EL (cell line): ENCODE measurements at regions not wholly inside any gene's neighbourhood (a gene's known extent, or its start where the extent isn't known, plus 50 kb on each side); places are given as distances from the start of the nearest gene placed in this dataset.

Experiments used
- DNase-seq: peaks from one replicate; pipeline ENCODE4 v3.0.0-alpha.2; 2016

DNA sequence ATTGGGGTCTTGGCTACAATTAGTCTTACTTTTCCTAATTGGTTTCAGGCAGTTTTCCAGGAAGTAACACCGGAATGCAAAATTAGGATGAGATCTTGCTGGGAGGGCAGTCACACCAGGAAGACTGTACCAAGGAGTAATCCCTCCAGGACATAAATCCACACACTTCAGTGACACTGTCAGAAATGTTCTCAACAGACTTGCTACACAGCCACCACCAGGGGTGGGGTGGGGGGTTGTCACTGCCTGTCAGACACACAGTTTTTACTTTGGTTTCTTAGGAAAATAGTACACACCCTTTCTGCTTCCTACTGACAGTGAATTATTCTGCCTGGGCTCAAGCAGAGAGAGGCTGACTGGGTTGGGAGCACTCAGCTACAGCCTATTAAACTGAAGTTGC lies 102.9 kb upstream of the CCDC196 start:
- no peak for DNase-seq

DNA sequence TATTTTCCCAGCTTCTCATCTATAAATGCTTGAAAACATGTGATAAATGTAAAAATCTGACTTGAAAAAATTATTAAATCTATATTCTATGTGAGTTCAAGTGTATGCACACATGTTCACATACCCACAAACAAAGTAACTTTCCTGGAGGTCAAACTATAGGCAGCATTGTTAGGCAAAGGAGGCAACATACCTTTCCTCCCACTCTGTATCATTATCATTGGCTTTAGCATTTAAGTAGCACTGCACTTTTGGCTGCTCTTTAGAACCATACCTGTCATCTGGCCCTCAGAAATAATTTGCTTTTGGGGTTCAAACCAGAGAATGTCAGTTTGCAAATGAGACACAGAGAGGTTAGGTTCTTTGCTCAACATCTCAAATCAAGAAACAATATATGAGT lies 102.4 kb upstream of the CCDC196 start:
- DNase-seq: no peak

DNA sequence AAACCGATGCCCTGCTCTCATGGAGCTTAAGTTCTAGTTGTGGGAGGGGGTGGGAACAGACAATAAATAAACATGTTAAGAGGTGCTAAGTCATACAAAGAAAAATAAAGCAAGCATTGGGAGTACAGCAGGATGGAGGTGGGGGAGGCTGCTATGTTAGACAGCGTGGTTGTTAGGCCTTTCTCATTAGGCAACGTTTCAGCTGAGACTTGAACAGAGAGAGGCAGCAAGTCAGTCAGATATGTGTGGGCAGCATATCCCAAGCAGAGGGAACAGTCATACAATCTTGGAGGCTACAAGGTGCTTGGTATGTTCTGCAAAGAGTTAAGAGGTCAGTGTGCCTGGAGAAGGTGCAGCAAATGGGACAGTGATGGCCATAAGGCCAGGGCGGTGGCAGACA lies 97.7 kb upstream of the CCDC196 start:
- no peak for DNase-seq

DNA sequence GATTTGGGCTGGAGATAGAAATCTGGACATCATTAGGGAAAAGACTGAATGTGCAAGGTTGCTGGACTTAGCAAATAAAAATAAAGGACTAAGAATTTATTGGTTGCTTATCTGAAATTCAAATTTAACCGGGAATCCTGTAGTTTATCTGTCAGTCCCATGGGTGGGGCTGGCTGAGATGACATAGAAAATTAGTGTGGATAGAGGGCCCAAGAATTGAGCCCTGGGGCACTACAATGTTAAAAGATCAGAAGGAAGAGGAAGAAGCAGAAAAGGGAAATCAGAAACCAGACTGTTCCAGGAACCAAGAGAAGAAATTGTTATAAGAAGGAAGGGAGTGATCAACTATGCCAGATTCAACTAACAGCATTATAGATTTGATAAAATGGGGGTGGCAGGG lies 96.7 kb upstream of the CCDC196 start:
- DNase-seq: no peak

DNA sequence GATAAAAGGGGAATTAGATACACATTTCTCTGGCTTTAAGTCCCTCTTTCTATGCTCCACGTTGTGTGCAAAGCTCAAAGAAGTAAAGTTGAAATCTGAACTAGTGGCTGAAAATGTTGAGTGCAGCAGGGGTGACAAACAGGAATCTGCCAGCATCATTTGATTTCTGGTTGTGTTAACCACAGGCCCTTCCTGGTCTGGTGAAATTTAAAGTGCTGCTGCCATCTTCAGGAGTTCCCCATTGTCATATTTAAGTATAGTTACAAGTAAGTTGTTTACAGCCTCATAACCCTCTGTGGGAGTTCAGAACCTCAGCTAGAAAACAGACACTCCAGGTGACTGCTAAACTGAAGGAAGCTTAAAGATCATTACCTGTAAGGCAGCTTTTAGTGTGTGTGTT lies 90.9 kb upstream of the CCDC196 start:
- no peak for DNase-seq

DNA sequence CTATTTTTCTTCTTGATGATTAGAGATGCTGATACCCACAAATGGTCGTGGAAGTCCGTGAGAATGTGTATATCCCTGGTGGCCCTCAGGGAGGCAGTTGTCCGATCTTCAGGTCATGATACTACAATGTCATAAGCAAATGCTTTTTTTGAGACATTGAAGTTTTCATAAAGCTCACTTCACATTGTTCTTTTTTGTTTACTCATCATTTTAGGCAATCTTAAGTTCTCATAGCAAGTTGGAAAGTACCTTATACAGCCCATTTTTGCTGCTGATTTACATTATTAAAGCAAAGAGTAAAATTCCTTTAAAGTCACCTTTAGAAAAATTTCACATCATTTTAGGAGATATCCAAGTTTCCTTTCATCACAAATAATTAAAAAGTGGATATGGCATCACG lies 90.0 kb upstream of the CCDC196 start:
- no peak for DNase-seq

DNA sequence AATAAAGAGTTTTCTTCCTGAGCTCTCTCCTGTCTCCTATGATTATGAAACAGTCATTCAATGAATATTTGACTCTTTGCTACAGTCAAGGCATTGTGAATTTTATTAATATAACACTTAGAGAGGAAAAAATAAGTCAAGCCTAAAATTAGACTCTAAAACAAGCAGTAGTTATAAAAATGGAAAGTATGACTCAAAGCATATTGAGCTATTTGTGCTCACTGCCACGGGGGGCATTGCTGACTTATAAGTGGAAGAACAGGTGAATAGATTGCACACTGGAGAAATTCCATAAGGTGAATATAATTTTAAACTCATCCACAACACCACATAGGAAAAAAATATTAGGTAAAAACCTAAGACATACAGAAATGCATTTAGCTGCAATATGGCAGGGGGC lies 87.7 kb upstream of the CCDC196 start:
- no peak for DNase-seq

DNA sequence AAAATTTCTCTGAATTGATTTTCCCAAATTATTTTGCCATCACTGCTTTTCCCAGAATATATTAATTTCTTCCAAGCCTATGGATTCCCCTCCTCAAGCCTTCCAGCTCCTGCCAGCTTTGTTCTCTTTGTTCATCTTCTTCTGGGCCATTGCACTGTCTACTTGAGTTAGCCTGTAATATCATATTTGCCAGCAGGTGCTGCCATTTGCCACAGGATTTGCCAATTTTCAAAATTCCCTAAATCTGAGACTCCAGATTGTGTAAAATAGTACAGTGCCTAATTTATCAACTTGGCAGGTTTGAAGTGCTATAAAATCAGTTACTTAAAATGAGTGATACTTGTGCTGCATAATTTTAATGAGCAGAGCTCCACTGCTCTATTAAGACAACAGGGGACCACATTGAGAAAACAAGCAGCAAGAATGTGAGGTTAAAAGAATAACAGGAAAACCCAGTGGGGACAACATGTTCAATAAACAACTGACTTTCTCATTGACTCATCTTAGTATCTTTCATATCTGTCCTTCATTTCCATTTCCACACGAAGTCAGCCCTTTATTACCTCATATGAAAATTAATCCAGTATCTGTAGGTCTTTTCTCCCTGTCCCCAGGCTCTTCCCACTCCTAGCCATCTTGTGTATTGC lies 84.6 kb upstream of the CCDC196 start:
- DNase-seq: peak; percentile 15

DNA sequence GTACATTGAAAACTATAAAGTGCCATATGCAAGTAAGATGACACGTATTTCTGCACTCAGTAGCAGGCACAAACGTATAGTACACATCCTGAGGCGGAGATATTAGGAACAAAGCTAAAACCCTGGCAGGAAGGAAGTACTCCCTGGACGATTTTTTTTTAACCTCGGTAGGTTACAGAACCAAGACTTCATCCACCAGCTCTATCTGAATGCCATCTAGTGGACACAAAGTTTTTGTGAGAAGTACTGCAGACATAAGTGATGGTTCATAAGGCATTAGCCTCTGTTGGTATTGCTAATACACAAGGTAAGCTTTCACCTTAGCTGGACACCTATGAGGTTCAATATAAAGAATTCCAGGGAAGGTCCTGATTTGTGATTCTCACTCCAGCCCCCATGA lies 83.0 kb upstream of the CCDC196 start:
- peak; percentile 40 for DNase-seq

DNA sequence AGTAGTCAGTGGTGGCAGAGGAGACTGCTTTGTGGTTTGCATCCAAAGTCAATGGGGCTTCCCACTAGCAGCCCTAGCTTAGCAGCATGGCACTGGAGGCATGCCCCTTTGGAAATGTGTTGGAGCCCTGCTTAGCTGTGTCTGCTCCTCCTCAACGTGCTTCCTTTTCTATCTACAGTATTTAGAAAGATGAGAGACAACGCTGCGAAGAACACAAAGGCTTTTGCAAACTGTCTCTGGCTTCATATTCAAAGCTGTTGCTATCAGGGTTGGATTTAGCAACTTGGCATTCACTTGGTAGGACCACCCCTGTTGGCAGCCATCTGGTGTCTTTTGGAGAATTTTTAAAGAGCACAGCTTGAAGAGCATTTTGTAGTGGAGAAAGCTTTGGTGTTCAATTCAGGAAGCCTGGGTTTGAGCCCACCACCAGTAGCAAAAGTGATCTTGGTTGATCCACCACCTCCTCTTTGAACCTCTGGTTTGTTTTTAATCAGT lies 82.1 kb upstream of the CCDC196 start:
- DNase-seq: no peak

DNA sequence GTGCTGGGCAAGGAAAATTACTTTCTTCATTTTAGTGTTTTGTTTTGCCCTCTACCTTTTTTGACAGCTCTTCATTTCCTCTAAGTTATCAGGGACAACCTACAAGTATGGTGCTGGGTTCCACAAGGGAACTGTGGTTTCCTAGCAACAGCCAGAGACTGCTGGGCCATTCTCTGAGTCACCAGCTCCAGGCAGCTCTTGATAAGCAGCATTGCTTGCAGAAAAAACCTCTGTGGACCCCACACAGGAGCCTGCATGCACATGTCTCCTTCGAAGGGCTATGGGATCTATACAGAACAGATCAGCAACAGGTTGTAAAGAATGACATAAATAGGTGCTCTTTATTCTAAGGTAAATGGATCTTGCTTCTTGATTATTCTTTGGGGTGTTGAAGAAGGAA lies 81.0 kb upstream of the CCDC196 start:
- DNase-seq: peak; percentile 13

DNA sequence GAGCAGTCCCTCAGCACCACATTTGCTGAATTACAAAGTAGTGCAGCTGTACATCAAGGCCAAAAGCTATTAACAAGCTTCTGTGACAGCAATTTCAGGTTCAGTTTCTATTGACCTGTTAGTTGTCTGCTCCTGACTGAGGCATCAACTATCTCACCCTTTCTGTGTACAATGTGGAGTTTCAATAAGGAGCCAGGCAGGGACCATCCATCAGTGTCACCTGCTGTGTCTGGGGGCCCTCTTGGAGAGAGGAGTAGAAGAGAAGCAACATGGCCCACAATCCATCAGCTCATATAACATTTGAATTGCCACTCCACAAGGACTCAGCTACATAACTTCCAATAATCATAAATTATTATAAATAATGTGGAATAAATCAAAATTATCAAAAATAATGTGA lies 72.3 kb upstream of the CCDC196 start:
- DNase-seq: no peak

DNA sequence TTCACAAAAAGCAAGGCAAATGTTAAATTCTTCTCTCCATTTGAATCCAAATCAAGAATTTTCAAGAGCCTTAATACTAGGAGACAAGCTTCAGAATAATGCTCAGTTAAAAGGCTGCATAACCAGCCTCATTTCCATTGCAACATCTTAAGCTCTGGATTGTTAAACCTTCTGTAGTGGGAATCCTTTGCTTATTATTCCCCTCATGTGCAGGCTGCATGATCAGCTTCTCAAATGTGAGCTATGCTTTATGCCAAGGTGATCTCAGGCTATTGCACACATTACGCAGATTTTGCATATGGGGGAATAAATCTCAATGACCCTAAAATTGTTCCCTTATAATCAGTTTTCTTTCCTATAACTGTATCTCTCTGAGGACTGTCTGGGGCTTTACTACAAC lies 71.7 kb upstream of the CCDC196 start:
- no peak for DNase-seq

DNA sequence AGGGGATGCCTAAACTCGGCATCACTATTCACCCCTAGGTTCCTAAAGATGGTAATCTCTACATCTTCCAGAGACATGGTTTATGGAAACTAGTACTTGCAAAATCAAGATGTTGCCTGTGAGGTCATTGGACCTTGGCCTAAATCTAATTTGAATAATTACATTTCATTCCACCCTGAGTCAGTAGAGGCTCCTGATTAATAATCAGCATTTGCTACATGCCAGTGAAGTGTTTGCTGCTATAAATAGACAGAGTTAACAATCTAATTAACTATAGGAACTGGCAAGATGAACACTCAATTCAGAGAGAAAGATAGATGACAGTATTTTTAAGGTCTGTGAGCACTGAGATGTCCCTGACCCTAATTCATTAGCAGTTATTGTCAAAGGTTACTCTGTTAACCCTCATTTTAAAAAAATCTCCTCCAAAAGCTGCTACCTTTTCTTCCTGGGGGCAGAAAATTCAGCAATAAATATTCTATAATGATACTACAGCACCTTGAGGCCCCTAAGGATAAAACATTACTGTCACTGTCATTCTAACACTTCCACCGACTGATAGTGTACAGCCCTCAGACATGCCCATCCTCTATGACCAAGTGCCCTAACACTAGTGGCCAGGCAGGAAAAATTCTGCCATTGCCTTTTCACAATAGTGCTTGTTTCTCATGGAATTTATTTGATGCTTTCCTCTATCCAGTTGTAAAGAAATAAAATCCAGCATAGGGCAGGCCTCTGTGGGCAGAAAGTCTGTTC lies 65.7 kb upstream of the CCDC196 start:
- no peak for DNase-seq

DNA sequence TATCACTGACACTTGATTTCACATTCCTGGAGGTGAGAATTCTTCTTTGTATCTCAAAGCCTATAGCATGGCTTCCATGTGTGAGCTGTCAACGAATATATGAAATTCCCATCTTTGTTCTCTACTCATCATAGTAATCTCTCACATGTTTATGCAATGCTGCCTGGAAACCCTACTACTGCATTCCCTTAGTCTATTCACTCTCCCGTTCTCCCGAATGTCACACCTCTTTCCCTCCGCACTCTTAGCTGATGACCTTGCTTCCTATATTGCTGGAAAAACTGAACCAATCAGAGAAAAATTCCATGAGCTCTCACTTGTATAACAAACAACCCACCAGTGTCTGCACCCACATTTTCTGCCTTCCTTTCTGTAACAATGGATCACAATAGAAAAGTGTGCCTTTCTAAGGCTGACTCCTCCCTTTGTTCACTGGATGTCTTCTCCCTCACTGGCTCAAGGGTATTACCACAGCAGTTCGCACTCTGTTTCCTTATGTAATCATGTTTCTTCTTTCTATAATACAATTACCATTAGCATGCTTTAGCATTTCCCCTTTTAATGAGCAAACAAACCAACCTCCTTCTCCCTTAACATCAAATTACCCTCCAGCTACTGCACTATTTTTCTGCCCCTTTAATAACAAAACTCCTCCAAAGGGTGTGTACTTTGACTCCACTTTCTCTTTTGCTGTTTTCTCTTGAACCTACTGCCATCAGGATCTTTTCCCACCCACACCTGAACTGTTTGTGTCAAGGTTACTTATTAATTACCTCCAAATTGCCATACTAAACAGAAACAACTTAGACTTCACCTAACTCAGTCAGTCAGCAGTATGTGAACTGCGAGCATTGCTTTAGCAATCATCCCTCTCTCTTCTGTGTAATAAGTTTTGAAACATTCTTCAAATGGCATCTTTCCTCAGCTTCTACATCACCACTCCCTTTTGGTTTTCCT lies 63.9 kb upstream of the CCDC196 start:
- no peak for DNase-seq

DNA sequence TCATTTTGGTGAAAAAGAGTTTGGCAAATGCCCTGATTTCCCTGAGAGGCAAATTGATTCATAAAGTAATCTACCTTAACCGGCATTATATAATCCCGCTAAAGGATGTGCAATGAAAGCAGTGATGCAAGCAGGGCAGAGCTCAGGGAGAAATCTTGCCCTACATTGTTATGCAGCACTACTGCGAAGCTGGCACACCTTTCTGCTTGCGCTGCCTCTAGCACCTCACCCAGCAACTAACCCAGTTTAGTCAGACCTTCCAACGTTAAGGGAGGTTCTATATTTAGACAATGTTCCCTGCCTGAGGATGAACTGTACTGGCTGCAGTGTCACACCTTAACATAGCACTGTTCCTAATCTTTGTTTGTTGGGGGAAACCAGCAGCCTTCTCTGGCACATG lies 60.8 kb upstream of the CCDC196 start:
- no peak for DNase-seq

DNA sequence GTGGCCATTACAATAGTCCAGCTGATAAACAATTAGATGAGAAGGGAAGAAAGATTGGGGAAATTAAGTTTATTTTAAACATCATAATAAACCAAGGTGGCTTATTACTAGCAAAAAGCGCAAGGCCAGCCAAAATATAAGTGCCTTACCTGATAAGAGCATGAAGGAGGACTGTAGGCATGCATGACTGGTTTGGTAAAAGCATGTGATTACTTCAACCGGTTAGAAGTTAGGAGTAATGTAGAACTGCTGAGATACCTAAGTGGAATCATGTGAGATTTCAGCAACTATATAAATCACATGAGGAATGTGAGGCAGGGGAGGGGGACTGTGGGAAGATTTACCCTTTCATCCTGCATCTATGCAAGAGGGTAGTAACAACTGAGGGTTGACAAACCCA lies 59.7 kb upstream of the CCDC196 start:
- no peak for DNase-seq

DNA sequence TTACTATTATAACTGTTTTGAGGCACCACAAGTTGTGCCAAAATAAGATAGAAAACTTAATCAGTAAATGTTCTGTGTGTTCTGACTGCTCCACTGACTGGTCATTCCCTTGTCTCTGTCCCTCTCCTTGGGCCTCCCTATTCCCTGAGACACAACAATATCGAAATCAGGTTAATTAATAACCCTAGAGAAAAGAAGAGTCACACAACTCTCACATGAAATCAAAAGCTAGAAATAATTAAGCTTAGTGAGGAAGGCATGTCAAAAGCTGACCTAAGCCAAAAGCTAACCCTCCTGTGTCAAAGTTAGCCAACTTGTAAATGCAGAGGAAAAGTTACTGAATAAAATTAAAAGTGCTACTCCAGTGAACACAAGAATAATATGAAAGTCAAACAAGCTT lies 53.8 kb upstream of the CCDC196 start:
- DNase-seq: no peak

DNA sequence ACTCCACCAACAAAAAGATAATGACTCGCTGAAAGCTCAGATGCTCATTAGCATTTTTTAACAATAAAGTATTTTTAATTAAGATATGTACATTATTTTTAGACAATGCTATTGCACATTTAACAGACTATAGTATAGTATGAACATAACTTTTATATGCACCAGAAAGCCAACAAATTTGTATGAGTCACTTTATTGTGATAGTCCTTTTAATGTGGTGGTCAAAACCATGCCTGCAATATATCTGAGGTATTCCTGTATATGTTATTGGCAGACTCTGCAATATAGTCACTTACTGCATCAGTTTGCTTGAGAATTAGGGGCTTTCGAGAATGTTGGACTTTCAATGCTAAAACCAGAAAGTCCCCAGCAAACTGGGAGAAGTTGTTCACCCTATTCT lies 51.7 kb upstream of the CCDC196 start:
- no peak for DNase-seq

DNA sequence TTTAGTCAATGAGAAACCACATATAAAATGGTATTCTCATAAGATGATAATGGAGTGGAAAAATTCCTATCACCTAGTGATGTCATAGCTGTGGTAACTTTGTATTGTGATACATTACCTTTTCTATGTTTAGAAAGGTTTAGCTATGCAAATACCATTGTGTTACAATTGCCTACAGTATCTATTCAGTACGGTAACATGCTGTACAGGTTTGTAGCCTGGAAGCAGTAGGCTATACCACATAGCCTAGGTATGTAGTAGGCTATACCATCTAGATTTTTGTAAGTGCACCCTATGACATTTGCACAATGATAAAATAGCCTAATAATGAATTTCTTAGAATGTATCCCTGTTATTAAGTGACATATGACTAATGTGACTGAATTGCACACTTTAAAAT lies 50.5 kb upstream of the CCDC196 start:
- DNase-seq: no peak
